ENCODE measurements at regions not wholly inside any gene's neighbourhood (a gene's known extent, or its start where the extent isn't known, plus 50 kb on each side); places are given as distances from the start of the nearest gene placed in this dataset.
A peak's percentile ranks its signal among the peaks of the same experiment; 100 is the strongest.

- Histone ChIP-seq H3K4me2 (ENCODE audit: insufficient read depth, low read length) (no peak overlapping the region), H3K27ac (ENCODE audit: low read length) (no peak overlapping the region), H3K79me2 (ENCODE audit: insufficient read depth, low read length) (no peaks in the 10 kb centered on the region), H2AFZ (ENCODE audit: low read depth, low read length) (no peak overlapping the region), H3K4me3 (ENCODE audit: low read depth in 1 of 2, low read length in 2 of 2) (no peak overlapping the region), H4K20me1 (ENCODE audit: insufficient read depth, low read length) (no peaks in the 10 kb centered on the region), H3K36me3 (ENCODE audit: insufficient read depth, low read length) (no peaks in the 10 kb centered on the region), H3K4me1 (ENCODE audit: insufficient read depth, low read length) (peaks cover 5% of the 10 kb centered on the region; the same call in 1 of the 2 replicates), H3K27me3 (ENCODE audit: insufficient read depth, low read length, poor library complexity) (no peaks in the 10 kb centered on the region), H3K9me3 (ENCODE audit: insufficient read depth, low read length, severe bottlenecking) (no peaks in the 10 kb centered on the region), H3K9ac (ENCODE audit: low read depth, low read length) (no peak overlapping the region)
- TF ChIP-seq CTCF (IDR thresholded peaks at IDR 0.05; ENCODE audit: borderline replicate concordance, extremely low read depth, low read length, poor library complexity, severe bottlenecking) (no peak), EZH2 (IDR thresholded peaks at IDR 0.05; ENCODE audit: borderline replicate concordance, low read depth, low read length, severe bottlenecking) (no peak)
- DNase-seq = no peak
- no peak for ATAC-seq (ENCODE audit: insufficient read depth, low read depth)
Observed at GRCh38 chr5:81834021-81834660, 83.2 kb upstream of the SSBP2 start.

GRCh38 chr5:81830596-81830995 is 79.7 kb upstream of the SSBP2 start:
- H3K4me2 ChIP-seq (ENCODE audit: insufficient read depth, low read length) = no peak overlapping the region
- no peaks in the 10 kb centered on the region for H3K36me3 ChIP-seq (ENCODE audit: insufficient read depth, low read length)
- H3K27ac ChIP-seq (ENCODE audit: low read length) = no peak overlapping the region
- H4K20me1 ChIP-seq (ENCODE audit: insufficient read depth, low read length) = no peaks in the 10 kb centered on the region
- H2AFZ ChIP-seq (ENCODE audit: low read depth, low read length) = no peak overlapping the region
- no peaks in the 10 kb centered on the region for H3K79me2 ChIP-seq (ENCODE audit: insufficient read depth, low read length)
- no peaks in the 10 kb centered on the region for H3K27me3 ChIP-seq (ENCODE audit: insufficient read depth, low read length, poor library complexity)
- ATAC-seq (ENCODE audit: insufficient read depth, low read depth) (no peak), DNase-seq (no peak)
- H3K9me3 ChIP-seq (ENCODE audit: insufficient read depth, low read length, severe bottlenecking) = no peaks in the 10 kb centered on the region
- H3K4me1 ChIP-seq (ENCODE audit: insufficient read depth, low read length) = no peaks in the 10 kb centered on the region
- H3K9ac ChIP-seq (ENCODE audit: low read depth, low read length) = no peak overlapping the region
- TF ChIP-seq CTCF (IDR thresholded peaks at IDR 0.05; ENCODE audit: borderline replicate concordance, extremely low read depth, low read length, poor library complexity, severe bottlenecking) = no peak
- no peak overlapping the region for H3K4me3 ChIP-seq (ENCODE audit: low read depth in 1 of 2, low read length in 2 of 2)

- Histone ChIP-seq H3K36me3 (ENCODE audit: insufficient read depth, low read length) (no peaks in the 10 kb centered on the region), H4K20me1 (ENCODE audit: insufficient read depth, low read length) (no peaks in the 10 kb centered on the region), H3K4me1 (ENCODE audit: insufficient read depth, low read length) (no peaks in the 10 kb centered on the region), H3K9ac (ENCODE audit: low read depth, low read length) (no peak overlapping the region), H2AFZ (ENCODE audit: low read depth, low read length) (no peak overlapping the region), H3K79me2 (ENCODE audit: insufficient read depth, low read length) (no peaks in the 10 kb centered on the region), H3K27ac (ENCODE audit: low read length) (no peak overlapping the region), H3K4me2 (ENCODE audit: insufficient read depth, low read length) (no peak overlapping the region), H3K9me3 (ENCODE audit: insufficient read depth, low read length, severe bottlenecking) (no peaks in the 10 kb centered on the region), H3K27me3 (ENCODE audit: insufficient read depth, low read length, poor library complexity) (no peaks in the 10 kb centered on the region), H3K4me3 (ENCODE audit: low read depth in 1 of 2, low read length in 2 of 2) (no peak overlapping the region)
- ATAC-seq (ENCODE audit: insufficient read depth, low read depth) (peak; percentile 58; the same call in 2 of the 3 replicates), DNase-seq (no peak)
- TF ChIP-seq CTCF (IDR thresholded peaks at IDR 0.05; ENCODE audit: borderline replicate concordance, extremely low read depth, low read length, poor library complexity, severe bottlenecking) (no peak), EZH2 (IDR thresholded peaks at IDR 0.05; ENCODE audit: borderline replicate concordance, low read depth, low read length, severe bottlenecking) (no peak)
Observed at GRCh38 chr5:81829242-81829641, 78.3 kb upstream of the SSBP2 start.

- H3K9me3 ChIP-seq (ENCODE audit: insufficient read depth, low read length, severe bottlenecking) = no peaks in the 10 kb centered on the region
- TF ChIP-seq EZH2 (IDR thresholded peaks at IDR 0.05; ENCODE audit: borderline replicate concordance, low read depth, low read length, severe bottlenecking) (no peak), CTCF (IDR thresholded peaks at IDR 0.05; ENCODE audit: borderline replicate concordance, extremely low read depth, low read length, poor library complexity, severe bottlenecking) (no peak)
- no peak overlapping the region for H2AFZ ChIP-seq (ENCODE audit: low read depth, low read length)
- no peaks in the 10 kb centered on the region for H3K27me3 ChIP-seq (ENCODE audit: insufficient read depth, low read length, poor library complexity)
- no peak for ATAC-seq (ENCODE audit: insufficient read depth, low read depth)
- no peak overlapping the region for H3K4me3 ChIP-seq (ENCODE audit: low read depth in 1 of 2, low read length in 2 of 2)
- H3K9ac ChIP-seq (ENCODE audit: low read depth, low read length) = no peak overlapping the region
- H4K20me1 ChIP-seq (ENCODE audit: insufficient read depth, low read length) = no peaks in the 10 kb centered on the region
- DNase-seq = no peak
- no peaks in the 10 kb centered on the region for H3K79me2 ChIP-seq (ENCODE audit: insufficient read depth, low read length)
- no peaks in the 10 kb centered on the region for H3K36me3 ChIP-seq (ENCODE audit: insufficient read depth, low read length)
- H3K4me1 ChIP-seq (ENCODE audit: insufficient read depth, low read length) = no peaks in the 10 kb centered on the region
- H3K4me2 ChIP-seq (ENCODE audit: insufficient read depth, low read length) = no peak overlapping the region
- no peak overlapping the region for H3K27ac ChIP-seq (ENCODE audit: low read length)
Observed at GRCh38 chr5:81827500-81827899, 76.6 kb upstream of the SSBP2 start.
